ENCODE measurements at regions not wholly inside any gene's neighbourhood (a gene's known extent, or its start where the extent isn't known, plus 50 kb on each side); places are given as distances from the start of the nearest gene placed in this dataset.

- TF ChIP-seq, protein P1, sequence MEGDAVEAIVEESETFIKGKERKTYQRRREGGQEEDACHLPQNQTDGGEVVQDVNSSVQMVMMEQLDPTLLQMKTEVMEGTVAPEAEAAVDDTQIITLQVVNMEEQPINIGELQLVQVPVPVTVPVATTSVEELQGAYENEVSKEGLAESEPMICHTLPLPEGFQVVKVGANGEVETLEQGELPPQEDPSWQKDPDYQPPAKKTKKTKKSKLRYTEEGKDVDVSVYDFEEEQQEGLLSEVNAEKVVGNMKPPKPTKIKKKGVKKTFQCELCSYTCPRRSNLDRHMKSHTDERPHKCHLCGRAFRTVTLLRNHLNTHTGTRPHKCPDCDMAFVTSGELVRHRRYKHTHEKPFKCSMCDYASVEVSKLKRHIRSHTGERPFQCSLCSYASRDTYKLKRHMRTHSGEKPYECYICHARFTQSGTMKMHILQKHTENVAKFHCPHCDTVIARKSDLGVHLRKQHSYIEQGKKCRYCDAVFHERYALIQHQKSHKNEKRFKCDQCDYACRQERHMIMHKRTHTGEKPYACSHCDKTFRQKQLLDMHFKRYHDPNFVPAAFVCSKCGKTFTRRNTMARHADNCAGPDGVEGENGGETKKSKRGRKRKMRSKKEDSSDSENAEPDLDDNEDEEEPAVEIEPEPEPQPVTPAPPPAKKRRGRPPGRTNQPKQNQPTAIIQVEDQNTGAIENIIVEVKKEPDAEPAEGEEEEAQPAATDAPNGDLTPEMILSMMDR (IDR thresholded peaks at IDR 0.05; ENCODE audit: low read length), result no peak
- TF ChIP-seq EZH2phosphoT487 (IDR thresholded peaks at IDR 0.05; ENCODE audit: low read length), result no peak
Measured at GRCh38 chr13:74930402-74931165, 551.4 kb downstream of the TBC1D4 start.
